PC-9 (cell line): ENCODE measurements at regions not wholly inside any gene's neighbourhood (a gene's known extent, or its start where the extent isn't known, plus 50 kb on each side); places are given as distances from the start of the nearest gene placed in this dataset.

ENCODE experiments used
- BruUV-seq: library from RNA; stranded (reverse); fragments of 400-500 nt; replicated peaks from 2 replicates; lab custom pipeline; 2021; lab: Mats Ljungman, UMichigan
- CTCF ChIA-PET: fragments of 300-600 bp; sonication (Branson Sonifier 250); formaldehyde crosslinking; loops from one replicate; lab custom pipeline; 2022; ENCODE audit warnings: antibody characterized with exemption; lab: Charles Lee
- POLR2A ChIA-PET: fragments of 300-600 bp; sonication (Branson Sonifier 250); formaldehyde crosslinking; loops from one replicate; lab custom pipeline; 2022; ENCODE audit warnings: antibody characterized with exemption; ENCODE audit not compliant: unreplicated experiment; lab: Charles Lee
- DNase-seq, 2 experiments: peaks; one replicate each; pipeline versions ENCODE4 v3.0.0 to v3.0.0-alpha.2; 2015 to 2022; ENCODE audit warnings: mixed read lengths in 1 of 2
- H2AFZ ChIP-seq: fragments of 200-600 bp; sonication (generic); 2 replicates; pipeline ENCODE4 v1.8.1; 2017; ENCODE audit warnings: antibody characterized with exemption
- H3F3A ChIP-seq: fragments of 200-600 bp; sonication (generic); 2 replicates; pipeline ENCODE4 v1.8.1; 2017; ENCODE audit warnings: antibody characterized with exemption, mild to moderate bottlenecking, low read depth; ENCODE audit not compliant: insufficient read depth
- H3K27ac ChIP-seq: fragments of 200-600 bp; sonication (generic); 2 replicates; pipeline ENCODE4 v1.6.1; 2016; ENCODE audit warnings: mixed run types
- H3K27me3 ChIP-seq: fragments of 200-600 bp; sonication (generic); 2 replicates; pipeline ENCODE4 v1.6.1; 2016; ENCODE audit warnings: low read depth, mixed run types; ENCODE audit not compliant: insufficient read depth
- H3K36me3 ChIP-seq: fragments of 200-600 bp; sonication (generic); 2 replicates; pipeline ENCODE4 v1.6.1; 2016; ENCODE audit warnings: low read depth, mixed run types
- H3K4me1 ChIP-seq: fragments of 200-600 bp; sonication (generic); replicated peaks from 2 replicates; pipeline ENCODE4 v1.6.1; 2016; ENCODE audit warnings: mixed run types; ENCODE audit not compliant: insufficient read depth
- H3K4me2 ChIP-seq: fragments of 200-600 bp; sonication (generic); 2 replicates; pipeline ENCODE4 v1.6.1; 2017; ENCODE audit warnings: mixed run types
- H3K4me3 ChIP-seq: fragments of 200-600 bp; sonication (generic); 2 replicates; pipeline ENCODE4 v1.6.1; 2016; ENCODE audit warnings: mixed run types
- H3K79me2 ChIP-seq: fragments of 200-600 bp; sonication (generic); 2 replicates; pipeline ENCODE4 v1.6.1; 2017; ENCODE audit warnings: low read depth, mixed run types
- H3K9me2 ChIP-seq: fragments of 200-600 bp; sonication (generic); 2 replicates; pipeline ENCODE4 v1.8.1; 2017; ENCODE audit warnings: mild to moderate bottlenecking; ENCODE audit not compliant: insufficient read depth
- H3K9me3 ChIP-seq: fragments of 200-600 bp; sonication (generic); 2 replicates; pipeline ENCODE4 v1.8.1; 2016; ENCODE audit warnings: low read depth; ENCODE audit not compliant: insufficient read depth
- H4K20me1 ChIP-seq: fragments of 200-600 bp; sonication (generic); 2 replicates; pipeline ENCODE4 v1.8.1; 2017; ENCODE audit not compliant: insufficient read depth
- EZH2 ChIP-seq: fragments of 200-600 bp; sonication (generic); IDR thresholded peaks from 2 replicates; pipeline ENCODE4 v1.8.0; 2017; ENCODE audit warnings: antibody characterized with exemption, low read depth
- intact Hi-C: fragments of 100-400 bp; cut with micrococcal nuclease; formaldehyde crosslinking; loops from one replicate; pipeline ENCODE4 v1.10.0; 2022; ENCODE audit not compliant: unreplicated experiment
- TF ChIP-seq, protein P1 (sequence below): fragments of 200-600 bp; sonication (generic); conservative IDR thresholded peaks from 2 replicates; pipeline ENCODE4 v1.6.1; 2017; ENCODE audit warnings: mixed run types, antibody characterized with exemption, mild to moderate bottlenecking, moderate library complexity

DNA sequence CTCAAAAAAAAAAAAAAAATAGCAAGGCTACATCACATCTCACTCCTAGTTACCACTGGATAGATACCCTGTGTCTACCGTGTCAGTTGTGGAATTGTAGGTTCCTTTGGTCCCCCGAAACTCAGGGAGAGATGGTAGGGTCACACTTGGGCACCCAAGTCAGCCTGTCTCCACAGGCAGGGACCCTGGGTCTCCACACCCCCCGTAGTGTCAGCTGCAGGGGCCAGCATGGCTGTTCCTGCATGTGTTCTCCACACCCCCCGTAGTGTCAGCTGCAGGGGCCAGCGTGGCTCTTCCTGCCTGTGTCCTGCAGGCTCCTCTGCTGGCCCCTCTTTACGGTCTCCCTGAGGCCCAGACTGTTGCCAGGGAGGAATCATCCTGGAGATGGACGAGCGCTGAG lies 282.1 kb downstream of the BRD1 start:
- no peak overlapping the region for H3K27ac ChIP-seq
- POLR2A ChIA-PET: no interaction called here
- no peaks in the 10 kb centered on the region for H3K9me2 ChIP-seq
- H3F3A ChIP-seq: peaks cover 9% of the 10 kb centered on the region; the same call in 1 of the 2 replicates
- CTCF ChIA-PET: no interaction called here
- no peak for DNase-seq
- TF ChIP-seq, protein P1, sequence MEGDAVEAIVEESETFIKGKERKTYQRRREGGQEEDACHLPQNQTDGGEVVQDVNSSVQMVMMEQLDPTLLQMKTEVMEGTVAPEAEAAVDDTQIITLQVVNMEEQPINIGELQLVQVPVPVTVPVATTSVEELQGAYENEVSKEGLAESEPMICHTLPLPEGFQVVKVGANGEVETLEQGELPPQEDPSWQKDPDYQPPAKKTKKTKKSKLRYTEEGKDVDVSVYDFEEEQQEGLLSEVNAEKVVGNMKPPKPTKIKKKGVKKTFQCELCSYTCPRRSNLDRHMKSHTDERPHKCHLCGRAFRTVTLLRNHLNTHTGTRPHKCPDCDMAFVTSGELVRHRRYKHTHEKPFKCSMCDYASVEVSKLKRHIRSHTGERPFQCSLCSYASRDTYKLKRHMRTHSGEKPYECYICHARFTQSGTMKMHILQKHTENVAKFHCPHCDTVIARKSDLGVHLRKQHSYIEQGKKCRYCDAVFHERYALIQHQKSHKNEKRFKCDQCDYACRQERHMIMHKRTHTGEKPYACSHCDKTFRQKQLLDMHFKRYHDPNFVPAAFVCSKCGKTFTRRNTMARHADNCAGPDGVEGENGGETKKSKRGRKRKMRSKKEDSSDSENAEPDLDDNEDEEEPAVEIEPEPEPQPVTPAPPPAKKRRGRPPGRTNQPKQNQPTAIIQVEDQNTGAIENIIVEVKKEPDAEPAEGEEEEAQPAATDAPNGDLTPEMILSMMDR: no peak
- no peak for TF ChIP-seq EZH2
- H2AFZ ChIP-seq: no peak overlapping the region
- intact Hi-C loops: no loop called here
- H3K79me2 ChIP-seq: no peaks in the 10 kb centered on the region
- H3K9me3 ChIP-seq: no peaks in the 10 kb centered on the region
- no TSS peak for BruUV-seq
- H3K4me1 ChIP-seq: peaks cover 31% of the 10 kb centered on the region
- peaks cover 98% of the 10 kb centered on the region for H3K27me3 ChIP-seq
- no peaks in the 10 kb centered on the region for H3K36me3 ChIP-seq
- H4K20me1 ChIP-seq: no peaks in the 10 kb centered on the region
- H3K4me2 ChIP-seq: no peak overlapping the region
- no peak overlapping the region for H3K4me3 ChIP-seq

DNA sequence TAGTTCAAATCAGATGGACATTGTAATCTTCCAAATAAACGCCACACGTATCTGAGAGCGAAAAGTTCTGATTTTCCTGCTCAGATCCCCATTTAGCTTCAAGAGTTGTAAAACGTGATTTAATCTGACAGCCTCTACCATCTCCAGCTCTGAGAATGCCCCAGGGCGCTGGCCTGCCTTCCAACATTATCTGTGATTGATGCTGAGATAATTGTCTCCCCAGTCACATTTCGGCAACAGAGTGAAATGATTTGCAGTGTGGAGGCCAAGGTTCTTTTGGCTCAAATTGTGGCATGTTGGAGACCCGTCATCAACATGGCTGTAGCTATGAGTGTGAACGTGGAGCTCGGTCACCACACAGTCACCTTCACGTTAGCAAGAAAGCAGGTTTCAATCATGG lies 283.4 kb downstream of the BRD1 start:
- Histone ChIP-seq H4K20me1 (no peaks in the 10 kb centered on the region), H3K4me2 (no peak overlapping the region), H3K36me3 (no peaks in the 10 kb centered on the region), H2AFZ (no peak overlapping the region), H3K27me3 (peaks cover 98% of the 10 kb centered on the region), H3K4me3 (no peak overlapping the region), H3K4me1 (peaks cover 18% of the 10 kb centered on the region), H3K9me2 (no peaks in the 10 kb centered on the region), H3K27ac (no peak overlapping the region), H3F3A (peaks cover 9% of the 10 kb centered on the region; the same call in 1 of the 2 replicates), H3K9me3 (no peaks in the 10 kb centered on the region), H3K79me2 (no peaks in the 10 kb centered on the region)
- BruUV-seq: no TSS peak
- ChIA-PET CTCF (no interaction called here), POLR2A (interaction anchor here (0.7 kb wide), 1 partner anchor 440 kb away, joined by 5 read pairs; no protein-coding TSS in a partner anchor)
- TF ChIP-seq, protein P1: no peak
- no peak for TF ChIP-seq EZH2
- intact Hi-C loops: no loop called here
- no peak for DNase-seq

DNA sequence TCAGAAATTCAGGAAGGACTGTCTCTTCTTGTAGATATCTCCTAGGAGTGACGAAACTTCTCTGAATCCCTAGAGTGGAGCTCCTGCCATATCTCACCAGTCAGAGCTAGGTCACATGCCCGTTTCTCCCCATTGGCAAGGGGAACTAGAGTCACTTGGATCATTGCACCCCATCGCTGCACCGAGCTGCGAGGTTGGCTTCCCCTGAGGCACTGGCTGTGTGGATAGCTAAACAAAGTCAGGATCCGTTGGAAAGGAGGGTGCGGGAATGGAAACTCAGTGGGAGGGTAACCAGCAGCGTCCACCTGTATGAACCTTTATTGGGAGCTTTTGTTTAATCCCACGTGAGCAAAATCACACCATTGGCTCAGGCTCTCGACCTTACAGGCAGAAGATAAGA lies 283.8 kb downstream of the BRD1 start:
- no peaks in the 10 kb centered on the region for H3K9me3 ChIP-seq
- no peaks in the 10 kb centered on the region for H4K20me1 ChIP-seq
- H2AFZ ChIP-seq: no peak overlapping the region
- no peak overlapping the region for H3K4me2 ChIP-seq
- H3K79me2 ChIP-seq: no peaks in the 10 kb centered on the region
- H3K9me2 ChIP-seq: no peaks in the 10 kb centered on the region
- H3K27me3 ChIP-seq: peaks cover 98% of the 10 kb centered on the region
- H3K4me3 ChIP-seq: no peak overlapping the region
- no peak for DNase-seq
- H3K4me1 ChIP-seq: peaks cover 14% of the 10 kb centered on the region
- H3K27ac ChIP-seq: no peak overlapping the region
- CTCF ChIA-PET: no interaction called here
- H3K36me3 ChIP-seq: no peaks in the 10 kb centered on the region
- intact Hi-C loops: no loop called here
- no peak for TF ChIP-seq EZH2
- TF ChIP-seq, protein P1: no peak
- H3F3A ChIP-seq: peaks cover 9% of the 10 kb centered on the region; the same call in 1 of the 2 replicates
- POLR2A ChIA-PET: no interaction called here
- BruUV-seq: no TSS peak
